PC-9 (cell line): ENCODE measurements at regions not wholly inside any gene's neighbourhood (a gene's known extent, or its start where the extent isn't known, plus 50 kb on each side); places are given as distances from the start of the nearest gene placed in this dataset.

Source experiments
- BruUV-seq: library from RNA; stranded (reverse); fragments of 400-500 nt; replicated peaks from 2 replicates; lab custom pipeline; 2021; lab: Mats Ljungman, UMichigan
- CTCF ChIA-PET: fragments of 300-600 bp; sonication (Branson Sonifier 250); formaldehyde crosslinking; loops from one replicate; lab custom pipeline; 2022; ENCODE audit warnings: antibody characterized with exemption; lab: Charles Lee
- POLR2A ChIA-PET: fragments of 300-600 bp; sonication (Branson Sonifier 250); formaldehyde crosslinking; loops from one replicate; lab custom pipeline; 2022; ENCODE audit warnings: antibody characterized with exemption; ENCODE audit not compliant: unreplicated experiment; lab: Charles Lee
- DNase-seq, 2 experiments: peaks; one replicate each; pipeline versions ENCODE4 v3.0.0 to v3.0.0-alpha.2; 2015 to 2022; ENCODE audit warnings: mixed read lengths in 1 of 2
- H2AFZ ChIP-seq: fragments of 200-600 bp; sonication (generic); 2 replicates; pipeline ENCODE4 v1.8.1; 2017; ENCODE audit warnings: antibody characterized with exemption
- H3F3A ChIP-seq: fragments of 200-600 bp; sonication (generic); 2 replicates; pipeline ENCODE4 v1.8.1; 2017; ENCODE audit warnings: antibody characterized with exemption, mild to moderate bottlenecking, low read depth; ENCODE audit not compliant: insufficient read depth
- H3K27ac ChIP-seq: fragments of 200-600 bp; sonication (generic); 2 replicates; pipeline ENCODE4 v1.6.1; 2016; ENCODE audit warnings: mixed run types
- H3K27me3 ChIP-seq: fragments of 200-600 bp; sonication (generic); 2 replicates; pipeline ENCODE4 v1.6.1; 2016; ENCODE audit warnings: low read depth, mixed run types; ENCODE audit not compliant: insufficient read depth
- H3K36me3 ChIP-seq: fragments of 200-600 bp; sonication (generic); 2 replicates; pipeline ENCODE4 v1.6.1; 2016; ENCODE audit warnings: low read depth, mixed run types
- H3K4me1 ChIP-seq: fragments of 200-600 bp; sonication (generic); replicated peaks from 2 replicates; pipeline ENCODE4 v1.6.1; 2016; ENCODE audit warnings: mixed run types; ENCODE audit not compliant: insufficient read depth
- H3K4me2 ChIP-seq: fragments of 200-600 bp; sonication (generic); 2 replicates; pipeline ENCODE4 v1.6.1; 2017; ENCODE audit warnings: mixed run types
- H3K4me3 ChIP-seq: fragments of 200-600 bp; sonication (generic); 2 replicates; pipeline ENCODE4 v1.6.1; 2016; ENCODE audit warnings: mixed run types
- H3K79me2 ChIP-seq: fragments of 200-600 bp; sonication (generic); 2 replicates; pipeline ENCODE4 v1.6.1; 2017; ENCODE audit warnings: low read depth, mixed run types
- H3K9me2 ChIP-seq: fragments of 200-600 bp; sonication (generic); 2 replicates; pipeline ENCODE4 v1.8.1; 2017; ENCODE audit warnings: mild to moderate bottlenecking; ENCODE audit not compliant: insufficient read depth
- H3K9me3 ChIP-seq: fragments of 200-600 bp; sonication (generic); 2 replicates; pipeline ENCODE4 v1.8.1; 2016; ENCODE audit warnings: low read depth; ENCODE audit not compliant: insufficient read depth
- H4K20me1 ChIP-seq: fragments of 200-600 bp; sonication (generic); 2 replicates; pipeline ENCODE4 v1.8.1; 2017; ENCODE audit not compliant: insufficient read depth
- CTCF ChIP-seq: fragments of 200-600 bp; sonication (generic); conservative IDR thresholded peaks from 2 replicates; pipeline ENCODE4 v1.6.1; 2017; ENCODE audit warnings: mixed run types, antibody characterized with exemption, mild to moderate bottlenecking, moderate library complexity
- EZH2 ChIP-seq: fragments of 200-600 bp; sonication (generic); IDR thresholded peaks from 2 replicates; pipeline ENCODE4 v1.8.0; 2017; ENCODE audit warnings: antibody characterized with exemption, low read depth
- intact Hi-C: fragments of 100-400 bp; cut with micrococcal nuclease; formaldehyde crosslinking; loops from one replicate; pipeline ENCODE4 v1.10.0; 2022; ENCODE audit not compliant: unreplicated experiment

- CTCF ChIA-PET, result no interaction called here
- no peak for DNase-seq
- intact Hi-C loops, result no loop called here
Observed at GRCh38 chr9:88274078-88274477, 114.2 kb upstream of the SPIN1 start.

GRCh38 chr9:88272986-88273385, 115.3 kb upstream of the SPIN1 start:
- Histone ChIP-seq H3K4me1 (peaks cover 36% of the 10 kb centered on the region), H3K36me3 (no peaks in the 10 kb centered on the region), H3F3A (peaks cover 25% of the 10 kb centered on the region), H3K79me2 (no peaks in the 10 kb centered on the region), H3K27me3 (no peaks in the 10 kb centered on the region), H3K4me3 (no peak overlapping the region), H4K20me1 (no peaks in the 10 kb centered on the region), H3K27ac (no peak overlapping the region), H3K4me2 (no peak overlapping the region), H3K9me3 (peaks cover 4% of the 10 kb centered on the region; the same call in 1 of the 2 replicates), H3K9me2 (no peaks in the 10 kb centered on the region), H2AFZ (no peak overlapping the region)
- no peak for TF ChIP-seq EZH2
- no peak for TF ChIP-seq CTCF
- no peak for DNase-seq
- BruUV-seq, result no TSS peak
- intact Hi-C loops, result no loop called here
- ChIA-PET CTCF (no interaction called here), POLR2A (no interaction called here)

More at GRCh38 chr9:88274078-88274477, 114.2 kb upstream of the SPIN1 start:
- Histone ChIP-seq H2AFZ (no peak overlapping the region), H3K9me2 (no peaks in the 10 kb centered on the region), H4K20me1 (no peaks in the 10 kb centered on the region), H3K27me3 (no peaks in the 10 kb centered on the region), H3K4me2 (no peak overlapping the region), H3K27ac (no peak overlapping the region), H3K4me3 (no peak overlapping the region), H3K9me3 (no peaks in the 10 kb centered on the region), H3F3A (peaks cover 20% of the 10 kb centered on the region), H3K4me1 (peaks cover 28% of the 10 kb centered on the region), H3K36me3 (no peaks in the 10 kb centered on the region), H3K79me2 (no peaks in the 10 kb centered on the region)
- POLR2A ChIA-PET, result no interaction called here
- no peak for TF ChIP-seq CTCF
- TF ChIP-seq EZH2, result no peak
- BruUV-seq, result no TSS peak

GRCh38 chr9:88270413-88270812, 117.8 kb upstream of the SPIN1 start:
- Histone ChIP-seq H3K27ac (peak overlapping the region; percentile 97), H3K4me3 (peak overlapping the region; percentile 28; the same call in 1 of the 2 replicates), H3F3A (peaks cover 25% of the 10 kb centered on the region), H3K79me2 (no peaks in the 10 kb centered on the region), H3K9me2 (no peaks in the 10 kb centered on the region), H3K9me3 (peaks cover 6% of the 10 kb centered on the region; the same call in 1 of the 2 replicates), H3K4me2 (peak overlapping the region; percentile 86; the same call in 1 of the 2 replicates), H3K4me1 (peaks cover 36% of the 10 kb centered on the region), H3K36me3 (no peaks in the 10 kb centered on the region), H2AFZ (no peak overlapping the region), H4K20me1 (no peaks in the 10 kb centered on the region), H3K27me3 (no peaks in the 10 kb centered on the region)
- TF ChIP-seq CTCF (no peak), EZH2 (no peak)
- TSS peak; percentile 52 for BruUV-seq
- ChIA-PET CTCF (interaction anchor here (0.6 to 1.1 kb wide), 4 partner anchors 34 to 514 kb away, joined by 3 to 10 read pairs (median 6); no protein-coding TSS in a partner anchor), POLR2A (no interaction called here)
- peak; percentile 6 to 52 for DNase-seq
- intact Hi-C loops, result no loop called here
